HG02759 (cell line): ENCODE measurements at regions not wholly inside any gene's neighbourhood (a gene's known extent, or its start where the extent isn't known, plus 50 kb on each side); places are given as distances from the start of the nearest gene placed in this dataset.
A peak's percentile ranks its signal among the peaks of the same experiment; 100 is the strongest.
"Not testable (repeated sequence)": the region's sequence is repeated elsewhere in the genome, so short reads cannot be mapped to it uniquely, and the experiment has no call there.

ENCODE experiments used
- ATAC-seq: cut with Tn5 transposase; IDR thresholded peaks from one replicate; pipeline ENCODE4 v1.9.1; 2021; ENCODE audit warnings: mild to moderate bottlenecking, moderate library complexity; ENCODE audit not compliant: unreplicated experiment

DNA sequence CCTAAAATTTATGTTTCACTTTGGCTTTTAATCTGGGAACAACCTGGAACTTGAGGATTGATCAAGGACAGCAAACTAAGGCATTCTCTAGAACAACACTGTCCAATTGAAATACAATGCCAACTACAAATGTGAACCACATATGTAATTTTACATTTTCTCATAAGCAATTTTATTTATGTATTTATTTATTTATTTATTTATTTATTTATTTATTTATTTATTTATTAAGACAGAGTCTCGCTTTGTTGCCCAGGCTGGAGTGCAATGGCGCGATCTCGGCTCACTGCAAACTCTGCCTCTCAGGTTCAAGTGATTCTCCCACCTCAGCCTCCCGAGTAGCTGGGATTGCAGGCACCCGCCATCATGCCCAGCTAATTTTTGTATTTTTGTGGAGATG lies 448.7 kb downstream of the BUD13 start:
- ATAC-seq, result not testable (repeated sequence)

DNA sequence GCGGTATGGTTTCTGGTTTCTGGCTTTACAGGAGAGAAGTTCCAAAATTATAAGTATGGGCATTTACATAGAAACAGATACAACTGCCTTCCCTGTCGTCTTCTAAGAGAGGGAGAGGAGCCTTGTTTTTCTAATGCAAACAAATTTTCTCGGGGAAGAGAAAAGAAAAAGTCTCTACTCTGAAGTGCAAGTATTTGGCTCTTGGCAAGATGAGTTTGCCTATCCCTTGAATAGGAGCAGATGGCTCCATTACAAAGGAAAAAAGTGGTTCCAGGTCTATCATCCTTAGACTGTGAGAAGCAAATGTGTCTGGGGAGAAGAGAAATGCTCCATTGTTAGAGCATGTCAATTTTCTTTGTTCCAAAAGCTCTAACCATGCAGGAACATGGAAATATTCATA lies 455.6 kb downstream of the BUD13 start:
- ATAC-seq, result no peak

DNA sequence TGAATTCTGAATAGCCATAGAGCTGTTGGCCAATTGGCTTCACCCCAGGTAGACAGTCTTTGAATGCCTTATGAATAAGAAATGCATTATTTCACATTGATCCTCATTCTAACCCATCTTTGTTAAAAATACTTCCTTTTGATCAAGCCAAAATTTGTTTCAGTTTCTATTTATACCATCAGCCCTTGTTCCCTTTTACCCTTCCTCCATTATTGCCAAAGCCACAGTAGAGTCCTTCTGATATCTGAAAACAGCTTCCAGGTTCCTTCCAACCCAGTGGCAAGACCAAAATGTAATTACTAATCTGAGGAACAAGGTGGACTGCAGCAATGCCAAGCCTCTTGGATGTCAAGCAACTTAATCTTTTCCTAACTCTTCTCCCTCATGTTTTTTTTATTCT lies 458.8 kb downstream of the BUD13 start:
- no peak for ATAC-seq

DNA sequence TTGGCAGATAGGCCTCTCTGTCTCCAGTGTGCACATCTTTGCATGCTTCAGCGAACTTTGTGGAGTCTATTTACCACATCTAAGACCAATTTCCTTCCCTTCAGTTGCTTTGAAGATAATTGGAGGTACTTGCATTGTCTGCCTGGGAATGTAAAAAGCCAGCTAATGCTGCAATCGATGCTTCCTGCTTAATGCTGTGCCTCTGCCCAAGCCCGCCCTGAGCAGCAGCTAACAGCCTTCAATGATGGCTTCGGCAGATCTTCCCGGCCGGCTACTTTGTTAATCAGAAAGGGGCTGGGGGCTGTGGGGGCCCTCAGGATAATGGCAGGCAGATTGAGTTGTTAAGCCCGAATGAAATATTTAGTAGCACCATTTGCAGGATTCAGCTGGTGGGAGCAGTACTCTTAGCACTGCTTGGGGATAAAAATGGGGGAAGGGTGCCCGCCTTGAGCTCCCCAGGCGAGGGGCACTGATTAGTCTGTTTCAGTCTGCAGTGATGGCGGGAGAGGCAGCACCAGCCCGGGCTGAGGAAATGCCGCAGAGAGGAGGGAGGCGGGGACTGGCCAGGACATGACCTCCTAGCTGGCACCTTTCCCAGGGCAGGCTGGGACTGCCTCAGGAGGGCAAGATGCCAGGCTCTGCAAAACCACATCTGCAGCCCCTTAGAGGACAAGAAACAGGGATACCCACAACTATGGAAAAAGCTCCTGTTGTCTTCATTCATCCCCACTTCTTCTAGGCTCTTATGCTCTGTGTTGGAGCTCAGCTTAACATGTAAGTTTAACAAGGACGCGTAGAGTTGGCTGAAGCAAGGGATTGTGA lies 460.0 kb downstream of the BUD13 start:
- no peak for ATAC-seq

GRCh38 chr11:116311206-116311605 lies 461.6 kb downstream of the BUD13 start:
- no peak for ATAC-seq

- ATAC-seq, result no peak
Measured at GRCh38 chr11:116310698-116311097, 462.1 kb downstream of the BUD13 start.

DNA sequence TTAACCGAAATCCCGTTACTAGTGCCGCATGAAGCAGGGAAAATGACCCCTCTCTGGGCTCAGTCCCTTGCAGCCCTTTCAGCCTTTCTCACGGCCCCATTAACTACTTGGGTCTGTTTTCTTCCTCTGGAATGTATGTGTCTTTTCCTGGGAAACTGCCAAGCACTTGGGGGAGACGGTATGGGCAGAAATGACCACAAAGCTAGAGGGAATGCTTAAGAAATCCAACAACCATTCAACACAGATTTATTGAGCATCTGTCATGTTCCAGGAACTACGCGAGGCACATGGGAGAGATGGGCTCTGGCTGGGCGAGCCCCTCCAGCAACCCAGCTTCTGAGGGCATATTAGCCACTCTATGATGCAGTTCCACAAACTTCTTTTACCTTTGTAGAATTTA lies 462.6 kb downstream of the BUD13 start:
- ATAC-seq, result no peak

DNA sequence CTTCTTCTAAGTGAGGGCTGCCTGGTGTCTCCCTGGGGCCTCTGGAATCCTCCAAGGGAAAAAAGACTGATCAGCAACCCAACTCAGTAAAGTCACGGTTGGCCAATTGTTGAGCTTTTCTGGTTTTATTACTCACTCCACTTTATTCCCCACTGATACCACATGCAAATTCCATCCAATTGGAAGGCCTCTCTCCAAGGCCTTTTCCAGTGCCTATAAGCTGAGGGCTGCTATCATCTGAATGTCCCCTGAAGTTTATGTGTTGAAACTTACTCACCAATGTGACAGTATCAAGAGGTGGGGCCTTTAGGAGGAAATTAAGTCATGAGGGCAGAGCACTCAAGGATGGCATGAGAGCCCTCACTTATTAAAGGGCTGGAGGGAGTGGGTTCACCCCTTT lies 463.3 kb downstream of the BUD13 start:
- no peak for ATAC-seq

GRCh38 chr11:116302756-116303155 lies 470.0 kb downstream of the BUD13 start:
- ATAC-seq, result no peak

GRCh38 chr11:116301141-116301540 lies 471.6 kb downstream of the BUD13 start:
- no peak for ATAC-seq

DNA sequence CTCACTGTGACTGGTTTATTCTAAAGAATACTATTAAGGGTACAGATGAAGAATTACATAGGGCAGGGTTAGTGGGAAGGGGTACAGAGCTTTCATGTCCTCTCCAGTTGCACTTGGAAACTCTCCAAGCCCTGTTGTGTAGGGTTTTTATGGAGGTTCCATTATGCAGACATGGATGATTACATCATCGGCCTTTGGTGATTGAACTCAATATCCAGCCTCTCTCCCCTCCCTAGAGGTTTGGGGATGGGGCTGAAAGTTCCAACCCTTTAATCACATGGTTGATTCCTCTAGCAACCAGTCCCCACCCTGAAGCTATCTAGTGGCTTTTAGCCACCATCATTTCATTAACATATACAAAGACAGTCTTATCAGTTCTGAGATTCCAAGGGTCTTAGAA lies 472.6 kb downstream of the BUD13 start:
- no peak for ATAC-seq

DNA sequence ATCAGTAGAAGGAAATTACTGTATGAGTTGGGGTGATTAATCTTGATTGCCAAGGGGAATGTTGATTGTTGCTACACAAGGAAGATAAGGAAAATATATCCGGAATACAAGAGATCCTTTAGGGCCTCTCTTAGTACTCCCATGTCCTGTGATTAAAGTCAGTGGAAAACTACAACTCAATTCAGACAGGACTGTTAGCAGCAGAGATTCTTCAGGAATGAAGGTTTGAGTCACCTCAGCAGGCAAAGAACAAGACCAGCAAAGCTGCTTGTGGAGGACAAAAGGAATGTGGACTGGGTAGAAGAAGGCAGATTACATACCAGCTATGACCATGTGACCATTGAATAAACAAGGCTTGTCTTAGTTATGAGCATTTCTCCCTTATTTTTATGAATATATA lies 478.2 kb downstream of the BUD13 start:
- no peak for ATAC-seq

GRCh38 chr11:116287866-116288265 lies 484.9 kb downstream of the BUD13 start:
- no peak for ATAC-seq

- ATAC-seq, result no peak
Measured at GRCh38 chr11:116285026-116285425, 487.8 kb downstream of the BUD13 start.

GRCh38 chr11:116283300-116283699 lies 489.5 kb downstream of the BUD13 start:
- no peak for ATAC-seq

DNA sequence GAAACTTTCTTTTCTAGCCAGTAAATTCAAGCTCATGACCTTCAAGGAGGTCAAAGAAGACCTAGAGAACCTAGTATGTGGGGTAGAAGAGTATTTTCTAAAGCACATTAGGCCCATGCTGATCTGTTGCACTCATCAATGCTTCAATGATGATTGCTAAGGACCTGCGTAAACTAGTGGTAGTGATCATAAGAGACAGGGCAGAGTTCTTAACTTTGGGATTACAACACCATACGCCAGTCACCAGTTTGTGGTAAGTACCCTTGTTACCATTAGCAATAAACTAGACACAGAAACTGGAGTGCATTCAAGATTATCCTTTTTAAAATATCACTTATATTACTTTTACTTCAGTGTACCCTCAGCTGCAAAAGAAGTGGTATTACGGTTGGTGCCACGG lies 490.3 kb downstream of the BUD13 start:
- no peak for ATAC-seq

- ATAC-seq, result no peak
Measured at GRCh38 chr11:116281173-116282160, 491.3 kb downstream of the BUD13 start.

GRCh38 chr11:116279511-116279910 lies 493.3 kb downstream of the BUD13 start:
- no peak for ATAC-seq

DNA sequence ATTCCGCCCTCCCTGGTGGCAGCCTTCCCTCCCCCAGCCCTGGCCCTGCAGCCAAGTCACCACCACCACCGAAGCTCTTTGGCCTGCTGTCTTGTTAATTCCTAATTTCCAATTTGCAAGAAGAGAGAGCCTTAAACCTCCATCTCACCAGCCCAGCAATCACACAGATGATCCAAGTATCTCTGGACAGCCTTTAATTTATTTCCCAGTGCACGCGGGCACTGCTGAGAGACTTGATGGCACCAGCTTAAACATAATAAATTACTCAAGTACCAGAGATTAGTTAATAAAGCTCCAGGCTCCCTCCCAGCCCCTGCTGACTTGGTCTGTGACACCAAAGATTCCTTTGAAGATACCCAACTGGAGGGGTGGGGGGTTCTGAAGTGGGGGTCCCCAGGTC lies 494.7 kb downstream of the BUD13 start:
- ATAC-seq, result no peak

- ATAC-seq, result peak; percentile 93
Measured at GRCh38 chr11:116276051-116277044, 496.4 kb downstream of the BUD13 start.

DNA sequence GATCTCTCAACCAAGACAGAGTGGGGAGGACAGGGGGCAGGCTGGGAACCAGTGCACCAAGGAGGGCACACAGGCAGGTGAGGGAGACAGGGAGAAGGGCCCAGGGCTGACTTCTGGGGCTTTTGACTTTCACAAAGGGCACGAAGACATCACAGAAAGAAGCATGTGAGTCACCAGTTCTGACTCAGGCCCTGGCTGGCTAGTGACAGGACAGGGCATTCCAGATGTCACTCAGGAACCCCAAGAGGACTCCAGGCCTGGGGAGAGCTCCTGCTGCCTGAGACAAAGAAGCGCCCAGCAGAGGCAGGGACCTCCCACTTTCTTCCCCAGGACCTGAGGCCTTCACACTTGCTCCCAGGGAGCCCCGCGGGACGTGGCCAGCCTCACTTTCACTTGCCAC lies 497.2 kb downstream of the BUD13 start:
- ATAC-seq, result no peak
